ENCODE measurements at regions not wholly inside any gene's neighbourhood (a gene's known extent, or its start where the extent isn't known, plus 50 kb on each side); places are given as distances from the start of the nearest gene placed in this dataset.

DNA sequence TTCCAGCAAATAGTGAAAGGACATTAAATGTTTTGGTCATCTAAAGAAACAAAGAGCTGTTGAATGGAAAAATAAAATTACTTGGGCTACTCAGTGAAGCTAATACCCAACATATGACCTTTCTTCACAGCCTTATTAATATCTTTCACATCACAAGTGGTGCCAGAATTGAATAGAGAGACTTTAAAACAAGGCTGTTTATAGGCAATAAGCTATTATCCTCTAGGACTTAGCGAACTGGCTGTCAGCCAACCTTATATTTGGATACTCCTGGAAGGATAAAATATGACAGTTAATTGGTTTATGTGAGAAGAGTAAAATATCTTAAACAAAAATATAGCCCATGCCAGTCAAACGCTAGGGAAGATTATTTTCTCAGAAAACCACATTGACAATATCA, 225.5 kb upstream of the BLID start:
- Mint-ChIP-seq H3K9me3 (ENCODE audit: low read depth, unreplicated experiment) (no peaks in the 10 kb centered on the region), H3K4me1 (ENCODE audit: low read depth, unreplicated experiment) (no peaks in the 10 kb centered on the region), H3K27me3 (ENCODE audit: unreplicated experiment) (peaks cover 28% of the 10 kb centered on the region), H3K27ac (ENCODE audit: unreplicated experiment) (no peak overlapping the region), H3K36me3 (ENCODE audit: insufficient read depth, unreplicated experiment) (no peaks in the 10 kb centered on the region), H3K4me3 (ENCODE audit: low read depth, unreplicated experiment) (no peak overlapping the region)
- intact Hi-C loops (cut with micrococcal nuclease; ENCODE audit: unreplicated experiment), result no loop called here
- no peak for DNase-seq
- CTCF ChIA-PET, result no interaction called here
- TF ChIP-seq, protein P1, sequence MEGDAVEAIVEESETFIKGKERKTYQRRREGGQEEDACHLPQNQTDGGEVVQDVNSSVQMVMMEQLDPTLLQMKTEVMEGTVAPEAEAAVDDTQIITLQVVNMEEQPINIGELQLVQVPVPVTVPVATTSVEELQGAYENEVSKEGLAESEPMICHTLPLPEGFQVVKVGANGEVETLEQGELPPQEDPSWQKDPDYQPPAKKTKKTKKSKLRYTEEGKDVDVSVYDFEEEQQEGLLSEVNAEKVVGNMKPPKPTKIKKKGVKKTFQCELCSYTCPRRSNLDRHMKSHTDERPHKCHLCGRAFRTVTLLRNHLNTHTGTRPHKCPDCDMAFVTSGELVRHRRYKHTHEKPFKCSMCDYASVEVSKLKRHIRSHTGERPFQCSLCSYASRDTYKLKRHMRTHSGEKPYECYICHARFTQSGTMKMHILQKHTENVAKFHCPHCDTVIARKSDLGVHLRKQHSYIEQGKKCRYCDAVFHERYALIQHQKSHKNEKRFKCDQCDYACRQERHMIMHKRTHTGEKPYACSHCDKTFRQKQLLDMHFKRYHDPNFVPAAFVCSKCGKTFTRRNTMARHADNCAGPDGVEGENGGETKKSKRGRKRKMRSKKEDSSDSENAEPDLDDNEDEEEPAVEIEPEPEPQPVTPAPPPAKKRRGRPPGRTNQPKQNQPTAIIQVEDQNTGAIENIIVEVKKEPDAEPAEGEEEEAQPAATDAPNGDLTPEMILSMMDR (IDR thresholded peaks at IDR 0.05; ENCODE audit: unreplicated experiment), result no peak
- no TSS peak for BruUV-seq (replicated peaks)

DNA sequence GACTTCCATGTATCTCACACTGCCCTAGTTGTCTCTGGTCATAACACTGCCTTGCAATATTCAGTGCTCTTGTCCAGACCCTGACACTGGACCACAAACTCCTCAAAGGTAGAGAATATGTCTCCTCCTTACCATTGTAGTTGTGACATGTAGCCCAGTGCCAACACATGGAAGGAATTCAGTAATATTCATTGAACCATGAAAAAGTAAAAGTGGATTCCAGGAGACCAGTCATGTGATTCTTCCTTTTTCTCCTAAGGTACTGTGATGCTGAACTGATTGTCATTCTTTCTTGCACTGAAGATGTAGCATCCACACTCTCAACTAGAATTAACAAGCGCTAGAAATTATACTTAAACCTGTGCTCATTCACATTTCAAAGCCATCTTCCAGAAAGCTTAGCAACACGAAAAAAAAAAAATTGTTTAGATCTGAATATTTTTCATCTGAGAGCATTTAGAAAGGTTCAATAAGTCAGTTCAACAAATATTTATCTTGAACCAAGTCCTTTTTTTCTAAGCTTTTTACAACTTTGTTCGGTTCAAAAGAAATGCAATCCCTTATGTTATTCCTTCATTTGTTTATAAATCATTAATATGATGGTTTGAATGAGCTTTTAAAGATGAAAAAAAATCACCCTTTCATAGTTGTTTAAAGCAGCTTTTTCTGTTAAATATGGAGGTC, 224.7 kb upstream of the BLID start:
- DNase-seq, result no peak
- CTCF ChIA-PET, result no interaction called here
- Mint-ChIP-seq H3K27ac (ENCODE audit: unreplicated experiment) (no peak overlapping the region), H3K4me1 (ENCODE audit: low read depth, unreplicated experiment) (no peaks in the 10 kb centered on the region), H3K36me3 (ENCODE audit: insufficient read depth, unreplicated experiment) (no peaks in the 10 kb centered on the region), H3K27me3 (ENCODE audit: unreplicated experiment) (peaks cover 28% of the 10 kb centered on the region), H3K4me3 (ENCODE audit: low read depth, unreplicated experiment) (no peak overlapping the region), H3K9me3 (ENCODE audit: low read depth, unreplicated experiment) (no peaks in the 10 kb centered on the region)
- BruUV-seq (replicated peaks), result no TSS peak
- intact Hi-C loops (cut with micrococcal nuclease; ENCODE audit: unreplicated experiment), result no loop called here
- TF ChIP-seq, protein P1 (IDR thresholded peaks at IDR 0.05; ENCODE audit: unreplicated experiment), result no peak

GRCh38 chr11:122339436-122340060, 223.5 kb upstream of the BLID start:
- TF ChIP-seq, protein P1 (IDR thresholded peaks at IDR 0.05; ENCODE audit: unreplicated experiment), result no peak
- H3K4me3 Mint-ChIP-seq (ENCODE audit: low read depth, unreplicated experiment), result no peak overlapping the region
- no peaks in the 10 kb centered on the region for H3K4me1 Mint-ChIP-seq (ENCODE audit: low read depth, unreplicated experiment)
- H3K27me3 Mint-ChIP-seq (ENCODE audit: unreplicated experiment), result peaks cover 28% of the 10 kb centered on the region
- CTCF ChIA-PET, result interaction anchor here (0.6 kb wide), 1 partner anchor 924 kb away, joined by 6 read pairs; no protein-coding TSS in a partner anchor
- intact Hi-C loops (cut with micrococcal nuclease; ENCODE audit: unreplicated experiment), result no loop called here
- H3K9me3 Mint-ChIP-seq (ENCODE audit: low read depth, unreplicated experiment), result no peaks in the 10 kb centered on the region
- no TSS peak for BruUV-seq (replicated peaks)
- DNase-seq, result no peak
- H3K27ac Mint-ChIP-seq (ENCODE audit: unreplicated experiment), result no peak overlapping the region
- H3K36me3 Mint-ChIP-seq (ENCODE audit: insufficient read depth, unreplicated experiment), result no peaks in the 10 kb centered on the region

DNA sequence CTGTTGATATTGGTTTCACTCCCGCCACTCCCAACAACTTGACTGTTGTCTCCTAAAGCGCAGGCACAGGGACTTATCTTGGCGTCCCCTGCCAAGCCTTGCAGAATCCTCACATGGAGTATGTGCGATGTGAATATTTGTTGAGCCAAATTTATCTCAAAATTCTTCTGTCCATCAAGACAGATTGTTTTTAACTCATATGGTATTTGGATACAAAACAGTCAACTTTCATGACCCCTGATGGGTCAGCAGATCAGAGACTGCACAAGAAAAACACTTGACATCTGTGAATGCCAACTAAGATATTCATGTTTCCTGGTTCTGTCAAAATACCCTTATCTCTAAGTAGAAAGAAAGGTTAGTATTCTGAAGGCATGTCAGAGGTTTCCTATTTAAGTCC, 221.7 kb upstream of the BLID start:
- Mint-ChIP-seq H3K4me3 (ENCODE audit: low read depth, unreplicated experiment) (no peak overlapping the region), H3K27me3 (ENCODE audit: unreplicated experiment) (peaks cover 41% of the 10 kb centered on the region), H3K9me3 (ENCODE audit: low read depth, unreplicated experiment) (no peaks in the 10 kb centered on the region), H3K27ac (ENCODE audit: unreplicated experiment) (no peak overlapping the region), H3K36me3 (ENCODE audit: insufficient read depth, unreplicated experiment) (no peaks in the 10 kb centered on the region), H3K4me1 (ENCODE audit: low read depth, unreplicated experiment) (no peaks in the 10 kb centered on the region)
- TF ChIP-seq, protein P1 (IDR thresholded peaks at IDR 0.05; ENCODE audit: unreplicated experiment), result no peak
- no TSS peak for BruUV-seq (replicated peaks)
- no peak for DNase-seq
- intact Hi-C loops (cut with micrococcal nuclease; ENCODE audit: unreplicated experiment), result no loop called here
- CTCF ChIA-PET, result no interaction called here

Data from Calu3 (cell line).